ENCODE measurements at regions not wholly inside any gene's neighbourhood (a gene's known extent, or its start where the extent isn't known, plus 50 kb on each side); places are given as distances from the start of the nearest gene placed in this dataset.

- TF ChIP-seq SETDB1 (IDR thresholded peaks at IDR 0.05; ENCODE audit: insufficient read length, low read length) (no peak), ZNF501 (tag by site-specific recombination; IDR thresholded peaks at IDR 0.05) (no peak), ZNF311 (tag by site-specific recombination; IDR thresholded peaks at IDR 0.05; ENCODE audit: borderline replicate concordance) (no peak), KLF7 (tag by site-specific recombination; IDR thresholded peaks at IDR 0.05; ENCODE audit: borderline replicate concordance) (no peak), PATZ1 (tag by site-specific recombination; IDR thresholded peaks at IDR 0.05) (no peak), ZNF521 (tag by site-specific recombination; IDR thresholded peaks at IDR 0.05) (no peak), ZNF423 (tag by site-specific recombination; IDR thresholded peaks at IDR 0.05) (no peak), CTCF (tag by site-specific recombination; IDR thresholded peaks at IDR 0.05) (no peak), ZSCAN5A (tag by site-specific recombination; IDR thresholded peaks at IDR 0.05) (no peak)
These were observed 129.9 kb downstream of the BOD1 start (continued) for GRCh38 chr5:173486355-173487225.

- TF ChIP-seq ZNF518A (tag by site-specific recombination; conservative IDR thresholded peaks at IDR 0.05; ENCODE audit: low read depth) (no peak), ZNF114 (tag by site-specific recombination; IDR thresholded peaks at IDR 0.05) (no peak), BCL11B (tag by site-specific recombination; IDR thresholded peaks at IDR 0.05; ENCODE audit: low read depth) (no peak), ZSCAN5A (tag by site-specific recombination; IDR thresholded peaks at IDR 0.05) (no peak), ZNF521 (tag by site-specific recombination; IDR thresholded peaks at IDR 0.05) (no peak), ZNF747 (tag by site-specific recombination; IDR thresholded peaks at IDR 0.05) (no peak), REPIN1 (tag by site-specific recombination; IDR thresholded peaks at IDR 0.05; ENCODE audit: low read depth) (no peak), ZNF169 (tag by site-specific recombination; IDR thresholded peaks at IDR 0.05) (no peak), ZNF560 (tag by site-specific recombination; IDR thresholded peaks at IDR 0.05; ENCODE audit: borderline replicate concordance) (no peak), PRDM4 (tag by site-specific recombination; IDR thresholded peaks at IDR 0.05) (no peak), ZNF768 (tag by site-specific recombination; IDR thresholded peaks at IDR 0.05) (no peak)
- Histone ChIP-seq H3K9me3 (ENCODE audit: control insufficient read depth, insufficient read depth, low read depth, low read length) (no peaks in the 10 kb centered on the region), H3K4me1 (ENCODE audit: control insufficient read depth, insufficient read depth, low read length) (no peaks in the 10 kb centered on the region), H3K36me3 (ENCODE audit: control insufficient read depth in 2 of 2, insufficient read depth in 1 of 2, low read length in 2 of 2) (no peaks in the 10 kb centered on the region), H3K4me3 (ENCODE audit: low read depth, low read length) (no peak overlapping the region), H3K27ac (ENCODE audit: extremely low read depth, low read depth, low read length) (no peak overlapping the region)
- ChIA-PET CTCF (interaction anchor here (1.0 kb wide), 1 partner anchor 10 kb away, joined by 3 read pairs; no protein-coding TSS in a partner anchor), POLR2A (no interaction called here)
These were observed 131.9 kb downstream of the BOD1 start for GRCh38 chr5:173484569-173484968.
